GM21381 (cell line): ENCODE measurements at regions not wholly inside any gene's neighbourhood (a gene's known extent, or its start where the extent isn't known, plus 50 kb on each side); places are given as distances from the start of the nearest gene placed in this dataset.

Source experiments
- ATAC-seq: cut with Tn5 transposase; IDR thresholded peaks from one replicate; pipeline ENCODE4 v1.9.1; 2021; ENCODE audit warnings: mild to moderate bottlenecking, moderate library complexity; ENCODE audit not compliant: unreplicated experiment

DNA sequence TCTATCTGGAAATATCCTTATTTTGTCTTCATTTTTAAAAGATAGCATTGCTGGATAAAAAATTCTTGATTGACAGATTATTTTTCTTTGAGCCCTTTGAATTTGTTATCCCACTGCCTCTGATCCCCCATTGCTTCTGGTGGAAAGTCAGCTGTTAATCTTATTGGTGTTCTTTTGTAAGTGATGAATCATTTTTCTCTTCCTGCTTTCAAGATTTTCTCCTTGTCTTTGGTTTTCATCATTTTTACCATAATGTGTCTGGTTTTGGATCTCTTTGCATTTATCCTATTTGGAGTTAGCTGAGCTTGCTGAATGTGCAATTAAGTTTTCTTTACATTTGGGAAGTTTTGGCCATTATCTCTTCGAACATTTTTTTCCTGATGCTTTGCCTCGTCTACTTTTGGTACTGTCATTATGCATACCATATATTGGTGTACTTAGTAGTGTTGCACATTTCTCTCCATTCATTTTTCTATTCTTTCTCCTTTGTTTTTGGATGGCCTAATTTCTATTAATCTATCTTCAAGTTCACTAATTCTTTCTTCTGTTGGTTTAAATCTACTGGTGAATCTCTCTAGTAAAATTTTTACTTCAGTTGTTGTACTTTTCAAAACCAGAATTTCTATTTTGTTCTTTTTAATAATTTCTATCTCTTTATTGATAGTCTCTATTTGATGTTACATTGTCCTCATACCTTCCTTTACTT lies 440.0 kb upstream of the PROK2 start:
- ATAC-seq: no peak

DNA sequence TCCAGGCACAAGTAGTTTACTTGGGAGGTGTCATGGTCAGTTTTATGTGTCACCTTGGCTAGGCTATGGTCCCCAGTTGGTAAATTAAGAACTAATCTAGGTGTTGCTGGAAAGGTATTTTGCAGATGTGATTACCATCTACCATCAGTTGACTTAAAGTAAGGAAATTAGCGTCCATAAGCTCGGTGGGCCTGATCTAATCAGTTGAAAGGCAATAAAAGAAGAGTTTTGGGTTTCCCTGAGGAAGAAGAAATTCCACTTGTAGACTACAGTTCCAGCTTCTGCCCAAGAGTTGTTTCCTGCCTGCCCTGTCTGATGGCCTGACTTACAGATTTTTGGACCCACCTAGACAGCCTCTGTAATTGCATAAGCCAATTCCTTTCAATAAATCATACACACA lies 438.7 kb upstream of the PROK2 start:
- no peak for ATAC-seq

DNA sequence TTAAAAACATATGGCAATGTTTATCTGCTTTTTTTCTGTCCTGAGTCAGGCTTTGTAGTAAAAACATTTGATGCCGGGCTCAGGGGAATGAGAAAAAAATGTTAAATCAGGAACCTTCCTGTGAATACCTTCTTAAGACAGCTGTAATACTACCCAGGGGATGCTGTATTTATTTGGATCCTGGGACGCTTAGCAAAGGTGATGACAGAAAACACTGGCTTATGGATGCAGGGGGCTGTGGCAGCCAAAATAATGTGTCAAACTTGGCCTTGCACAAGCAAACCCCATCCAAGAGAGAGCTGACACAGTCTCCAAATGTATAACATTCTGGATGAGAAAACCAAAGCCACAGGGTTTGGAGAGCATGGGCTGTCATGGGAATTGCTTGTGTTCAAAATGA lies 438.2 kb upstream of the PROK2 start:
- no peak for ATAC-seq

DNA sequence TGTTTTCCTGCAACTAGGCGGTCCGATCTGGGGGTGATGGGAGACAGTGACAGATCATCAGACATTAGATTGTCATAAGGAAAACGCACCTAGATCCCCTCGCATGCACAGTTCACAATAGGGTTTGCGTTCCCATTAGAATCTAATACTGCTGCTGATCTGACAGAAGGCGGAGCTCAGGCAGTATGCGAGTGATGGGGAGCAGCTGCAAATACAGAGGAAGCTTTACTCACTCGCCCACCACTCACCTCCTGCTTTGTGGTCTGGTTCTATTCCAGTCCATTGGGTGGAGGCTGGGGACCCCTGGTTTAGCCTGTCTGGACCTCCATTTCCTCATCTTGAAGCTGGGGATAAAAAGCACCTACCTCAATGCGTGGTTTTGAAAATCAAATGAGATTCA lies 437.5 kb upstream of the PROK2 start:
- no peak for ATAC-seq

DNA sequence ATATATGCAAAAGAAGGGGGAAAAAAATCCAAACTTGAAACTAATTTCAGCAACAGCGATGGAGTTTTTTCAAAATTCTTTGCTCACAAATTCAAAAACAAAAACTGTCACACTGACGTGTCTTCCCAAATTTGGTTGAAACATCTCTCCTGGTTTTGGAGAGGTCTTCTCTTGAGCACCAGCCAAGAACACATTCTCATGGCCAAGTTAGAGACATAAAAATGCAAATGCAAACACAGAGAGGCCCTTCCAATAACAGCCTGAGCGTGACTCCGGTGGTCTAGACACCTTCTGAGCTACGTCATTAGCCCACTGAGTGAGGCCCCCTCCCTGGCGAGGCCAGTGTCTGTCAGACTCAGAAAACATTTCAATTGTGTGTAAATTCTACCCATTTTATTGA lies 436.0 kb upstream of the PROK2 start:
- no peak for ATAC-seq

DNA sequence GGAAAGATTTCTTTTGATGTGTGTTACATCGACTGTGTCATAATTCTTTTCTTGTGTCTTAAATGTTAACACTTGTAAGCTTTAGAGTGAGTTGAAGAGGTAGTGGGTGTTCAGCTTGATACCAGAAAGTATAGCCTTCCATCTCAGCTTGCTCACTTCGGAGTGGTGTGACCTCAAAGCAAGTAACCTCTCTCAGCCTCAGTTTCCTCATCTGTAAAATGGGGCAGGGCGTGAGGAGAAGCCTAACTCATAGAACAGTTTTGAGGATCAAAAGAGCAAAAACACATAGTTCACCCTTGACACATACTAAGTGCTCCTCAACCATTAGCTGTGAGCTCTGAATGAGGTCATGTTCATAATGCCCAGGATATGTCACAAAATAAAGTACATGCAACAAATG lies 434.8 kb upstream of the PROK2 start:
- no peak for ATAC-seq

DNA sequence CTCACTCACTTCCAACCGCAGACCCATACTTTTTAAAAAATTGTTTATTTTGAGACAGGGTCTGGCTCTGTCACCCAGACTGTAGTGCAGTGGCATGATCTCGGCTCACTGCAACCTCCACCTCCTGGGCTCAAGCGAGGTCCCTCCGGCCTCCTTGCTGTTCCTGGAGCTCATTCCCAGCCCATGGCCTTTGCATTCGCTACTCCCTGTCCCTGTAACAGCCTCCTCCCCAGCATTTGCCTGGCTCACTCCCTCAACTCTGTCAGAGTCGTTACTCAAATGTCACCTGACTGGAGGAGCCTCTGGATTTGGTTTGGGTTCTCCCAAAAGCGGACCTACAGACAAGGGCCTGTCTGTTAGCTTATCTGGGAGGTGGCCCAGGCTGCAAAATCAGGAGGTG lies 432.6 kb upstream of the PROK2 start:
- ATAC-seq: no peak

DNA sequence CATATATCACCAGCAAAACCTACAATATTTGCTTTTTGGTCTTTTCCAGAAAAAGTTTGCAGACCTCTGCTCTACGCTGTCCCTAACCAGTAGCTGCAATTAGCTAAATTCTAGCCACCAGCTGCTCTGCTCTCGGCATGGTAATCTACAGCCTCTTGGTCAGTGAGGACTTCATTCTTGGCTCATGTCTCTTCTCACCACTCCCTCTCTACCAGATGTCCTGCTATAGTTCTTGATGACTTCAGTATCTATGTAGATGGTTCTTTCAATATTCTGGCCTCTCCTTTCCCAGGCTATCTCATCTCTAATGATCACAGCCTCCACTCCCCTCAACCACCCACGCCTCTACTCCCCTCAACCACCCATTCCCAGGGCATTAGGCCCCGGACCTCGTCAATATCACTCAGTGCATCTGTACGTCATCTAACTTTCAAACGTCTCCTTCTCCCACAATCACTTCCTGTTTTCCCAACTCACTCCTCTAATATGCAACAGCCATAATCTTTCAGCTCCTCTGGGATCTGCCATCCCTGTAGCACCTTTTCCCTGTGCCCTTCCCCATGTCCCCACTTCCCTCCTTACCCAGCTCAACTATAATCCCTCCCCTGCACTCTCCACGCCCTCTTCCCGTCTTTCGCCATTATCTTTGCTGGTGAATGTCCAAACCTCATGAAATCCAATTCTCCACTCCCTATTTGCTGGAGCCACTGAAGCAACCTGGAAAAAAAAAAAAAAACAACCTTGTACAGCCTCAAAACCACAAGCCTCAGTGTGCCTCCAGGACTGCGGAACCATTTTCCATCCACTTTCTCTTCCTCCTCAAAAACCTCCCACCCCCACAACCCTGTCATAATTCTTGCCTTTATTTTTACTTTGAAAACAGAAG lies 429.4 kb upstream of the PROK2 start:
- ATAC-seq: no peak

DNA sequence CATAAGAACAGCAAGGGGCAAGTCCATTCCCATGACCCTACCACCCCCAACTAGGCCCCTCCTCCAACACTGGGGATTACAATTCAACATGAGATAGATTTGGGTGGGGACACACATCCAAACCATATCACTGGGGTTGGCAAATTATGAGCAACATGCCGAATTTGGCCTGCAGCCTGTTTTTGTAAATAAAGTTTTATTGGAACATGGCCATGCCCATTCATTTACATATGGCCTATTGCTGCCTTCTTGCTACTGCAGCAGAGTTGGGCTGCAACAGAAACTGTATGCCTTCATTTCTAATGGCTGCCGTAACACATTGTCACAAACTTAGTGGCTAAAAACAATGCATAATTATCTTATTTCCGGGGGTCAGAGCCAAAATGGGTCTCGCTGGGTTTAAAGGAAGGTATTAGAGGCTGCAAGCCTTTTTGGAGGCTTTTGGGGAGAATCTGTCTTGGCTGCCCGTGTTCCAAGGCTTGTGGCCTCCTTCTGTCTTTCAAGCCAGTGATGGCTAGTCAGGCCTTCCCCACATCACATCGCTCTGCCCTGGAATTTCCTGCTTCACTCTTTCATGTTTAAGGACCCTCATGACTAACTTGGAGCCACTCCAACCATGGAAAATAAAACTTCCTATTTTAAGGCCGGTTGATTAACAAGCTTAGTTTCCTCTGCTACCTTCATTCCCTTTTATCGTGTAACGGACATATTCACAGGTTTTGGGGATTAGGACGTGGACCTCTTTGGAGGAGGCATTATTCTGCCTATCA lies 428.5 kb upstream of the PROK2 start:
- ATAC-seq: no peak

DNA sequence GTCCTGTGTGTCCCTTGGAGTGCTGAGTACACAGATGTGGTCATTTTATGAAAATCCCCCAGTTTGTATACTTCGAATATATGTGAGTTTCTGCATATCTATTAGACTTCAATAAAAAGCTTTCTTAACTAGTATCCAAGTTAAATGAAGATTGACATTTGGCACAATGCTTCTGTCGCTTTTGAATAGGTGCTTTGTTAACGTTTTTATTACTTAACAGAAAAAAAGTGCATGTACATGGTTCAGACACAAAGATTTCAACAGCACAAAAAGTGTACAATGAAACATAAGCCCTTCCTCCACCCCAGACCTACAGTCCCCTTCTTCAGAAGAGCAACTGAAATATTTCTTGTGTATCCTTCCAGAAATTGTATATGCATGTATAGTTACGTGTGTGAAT lies 427.4 kb upstream of the PROK2 start:
- no peak for ATAC-seq

DNA sequence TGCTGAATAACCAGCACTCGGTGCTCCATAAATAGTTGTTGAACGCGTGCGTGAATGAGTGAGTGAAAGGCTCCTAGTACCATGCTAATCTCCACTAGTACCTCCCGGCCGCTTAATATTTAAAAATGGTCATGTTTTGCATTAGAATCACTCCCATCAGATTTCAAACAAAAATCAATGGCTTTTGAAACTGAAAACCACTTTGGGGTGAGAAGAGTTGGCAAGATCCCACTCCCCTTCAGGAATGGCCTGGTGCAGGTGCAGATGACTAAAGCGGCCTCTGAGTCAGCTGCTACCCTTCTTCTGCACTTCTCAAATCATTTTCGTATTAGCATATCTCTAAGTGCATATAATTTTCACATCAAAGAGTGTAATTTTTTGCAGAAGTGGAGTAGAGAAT lies 425.3 kb upstream of the PROK2 start:
- ATAC-seq: no peak

DNA sequence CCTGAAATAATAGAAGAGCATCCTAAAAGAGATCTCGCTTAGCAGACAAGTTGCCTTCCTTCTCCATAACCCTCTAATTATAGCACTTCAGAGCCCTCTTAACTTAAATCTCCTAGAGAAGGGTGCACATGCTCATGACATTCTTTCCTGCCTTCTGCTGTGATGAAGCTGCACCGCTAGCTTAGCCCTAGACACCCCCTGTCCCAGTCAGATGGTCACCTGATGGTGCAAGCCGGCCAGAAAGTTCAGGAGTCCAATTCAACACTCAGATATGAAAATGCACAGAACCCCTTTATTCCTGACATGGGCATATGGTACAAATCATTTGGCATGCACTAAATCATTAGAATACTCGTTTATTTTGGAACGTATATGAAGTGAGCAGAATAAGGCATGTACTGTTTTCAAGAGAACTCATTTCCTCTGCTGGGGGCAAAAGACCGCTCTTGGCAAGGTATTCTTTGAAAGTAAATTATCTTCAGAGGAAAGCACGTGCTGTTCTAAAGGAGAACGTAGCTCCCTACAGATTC lies 420.4 kb upstream of the PROK2 start:
- ATAC-seq: no peak

DNA sequence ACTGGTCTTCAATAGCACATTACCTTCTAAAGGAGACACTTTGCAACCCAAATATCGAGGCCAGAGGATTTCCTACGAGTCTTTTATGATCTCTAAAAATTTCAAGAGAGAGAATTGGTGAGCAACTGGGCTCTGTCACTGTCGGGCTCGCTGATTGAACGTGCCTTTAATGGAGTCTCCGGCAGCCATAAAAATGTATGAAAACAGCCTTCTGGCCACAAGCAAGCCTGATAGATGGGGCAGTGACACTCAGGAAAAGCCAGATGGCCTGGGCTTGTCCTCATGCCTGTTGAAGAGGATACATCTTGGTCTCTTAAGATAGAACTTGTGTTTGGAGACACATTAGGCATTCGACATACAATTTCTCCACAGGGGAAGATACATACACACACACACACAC lies 419.5 kb upstream of the PROK2 start:
- ATAC-seq: no peak

DNA sequence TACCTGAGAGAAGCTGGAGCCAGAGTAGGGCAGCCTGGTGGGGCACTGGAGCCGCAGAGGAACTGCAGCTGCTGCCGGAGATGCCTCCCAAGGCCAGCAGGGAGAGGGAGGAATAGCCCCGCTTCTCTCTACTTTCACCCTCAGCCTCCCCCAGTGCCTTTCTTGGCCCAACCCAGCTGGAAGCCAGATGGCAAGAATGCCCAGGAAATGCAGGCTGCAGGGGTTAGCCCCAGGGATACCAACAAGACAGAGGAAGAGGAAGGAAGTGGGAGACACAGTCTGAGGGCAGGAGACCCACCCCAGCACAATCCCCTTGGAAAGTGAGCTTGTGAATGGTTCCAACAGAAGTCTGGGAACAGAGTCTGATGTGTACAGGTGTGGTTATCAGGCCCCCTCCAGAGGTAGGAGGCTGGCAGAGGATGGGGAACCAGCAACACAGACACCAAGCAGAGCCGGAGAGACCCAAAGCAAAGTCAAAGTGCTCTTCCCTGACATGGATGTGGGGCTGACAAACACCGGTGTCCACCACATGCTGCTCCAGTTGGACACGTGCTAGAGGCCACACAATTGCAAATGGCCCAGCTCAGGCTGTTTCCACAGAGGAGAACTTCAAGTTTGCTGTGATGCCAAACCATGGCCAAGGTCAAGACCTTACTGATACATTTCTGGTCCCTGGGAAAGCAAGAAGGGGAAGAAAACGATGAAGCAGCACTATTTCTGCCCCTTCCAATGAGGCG lies 418.8 kb upstream of the PROK2 start:
- ATAC-seq: no peak

DNA sequence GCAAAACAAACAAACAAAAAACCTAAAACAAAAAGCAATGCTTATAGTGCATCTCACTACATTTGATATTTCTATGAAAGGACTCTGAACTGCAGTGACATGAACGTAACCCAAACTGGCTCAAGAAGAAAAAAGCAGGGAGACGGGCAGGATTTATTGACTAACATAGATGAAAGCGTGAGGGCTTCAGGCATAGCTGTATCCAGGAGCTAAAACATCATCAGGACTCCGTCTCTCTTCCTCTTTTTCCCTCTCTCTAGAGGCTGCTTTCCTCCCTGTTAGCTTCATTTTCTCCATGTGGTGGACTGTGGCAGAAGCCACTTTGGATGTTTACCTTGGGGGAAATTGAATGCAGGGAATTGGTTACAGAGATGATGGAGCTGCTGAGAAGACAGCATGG lies 418.2 kb upstream of the PROK2 start:
- no peak for ATAC-seq

DNA sequence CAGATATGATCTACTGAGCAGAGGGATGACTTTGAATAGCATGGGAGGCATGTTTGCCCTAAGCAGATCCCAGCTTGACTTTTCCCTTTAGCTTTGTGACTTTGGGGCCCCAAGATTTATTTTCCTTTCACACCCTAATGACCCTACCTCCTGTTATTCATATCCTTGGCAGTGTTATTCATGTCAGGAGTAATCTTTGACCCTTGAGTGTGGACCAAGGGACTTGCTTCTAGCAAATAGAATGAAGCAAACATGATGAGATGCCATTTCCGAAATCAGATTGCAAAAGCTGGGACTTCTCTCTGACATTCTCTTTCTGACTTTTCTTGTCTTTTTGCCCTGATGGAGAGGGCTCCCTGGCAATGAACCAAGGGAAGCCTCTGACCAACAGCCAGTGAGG lies 415.4 kb upstream of the PROK2 start:
- no peak for ATAC-seq

DNA sequence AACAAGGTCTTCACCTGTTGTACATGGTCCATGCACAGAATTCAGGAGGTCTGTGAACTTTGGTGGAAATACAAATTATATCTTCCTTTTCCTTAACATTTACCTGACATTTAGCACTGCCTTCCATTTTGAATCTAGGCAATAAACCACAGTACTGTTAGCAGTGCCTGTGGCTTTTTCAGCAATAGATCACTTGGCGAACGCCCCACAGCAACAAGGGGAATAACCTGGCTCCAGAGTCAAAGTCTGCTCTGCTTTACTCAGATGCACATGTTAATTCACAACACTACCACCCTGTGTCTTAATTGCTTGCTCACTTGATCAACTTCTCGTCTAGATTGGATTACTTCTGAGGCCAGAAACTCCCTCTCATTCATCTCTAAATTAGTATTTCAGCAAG lies 414.6 kb upstream of the PROK2 start:
- no peak for ATAC-seq

DNA sequence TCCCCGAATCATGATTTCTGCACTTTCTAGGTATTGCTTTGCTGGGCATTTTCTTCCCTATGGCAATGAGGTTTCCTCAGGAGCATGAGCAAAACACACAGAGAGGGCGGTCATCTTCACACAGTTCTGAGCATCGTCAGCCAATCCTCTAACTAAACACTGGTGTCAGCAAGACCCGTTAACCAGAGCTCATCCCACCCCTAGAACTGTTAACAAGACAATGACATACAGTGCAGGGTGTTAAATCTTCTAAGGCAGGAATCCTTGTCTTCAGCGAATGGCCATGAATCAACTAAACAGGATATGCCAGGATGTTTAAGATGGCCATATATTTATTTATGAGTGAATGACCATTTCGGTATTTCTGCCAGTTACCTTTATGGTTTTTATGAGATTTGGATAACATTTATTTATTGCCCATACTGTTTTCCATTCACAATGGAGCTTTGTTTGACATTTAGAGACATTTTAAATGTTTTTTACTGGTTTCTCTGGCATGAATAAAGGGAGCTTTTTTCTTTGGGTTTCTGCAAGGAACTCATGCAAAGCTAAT lies 411.5 kb upstream of the PROK2 start:
- no peak for ATAC-seq

DNA sequence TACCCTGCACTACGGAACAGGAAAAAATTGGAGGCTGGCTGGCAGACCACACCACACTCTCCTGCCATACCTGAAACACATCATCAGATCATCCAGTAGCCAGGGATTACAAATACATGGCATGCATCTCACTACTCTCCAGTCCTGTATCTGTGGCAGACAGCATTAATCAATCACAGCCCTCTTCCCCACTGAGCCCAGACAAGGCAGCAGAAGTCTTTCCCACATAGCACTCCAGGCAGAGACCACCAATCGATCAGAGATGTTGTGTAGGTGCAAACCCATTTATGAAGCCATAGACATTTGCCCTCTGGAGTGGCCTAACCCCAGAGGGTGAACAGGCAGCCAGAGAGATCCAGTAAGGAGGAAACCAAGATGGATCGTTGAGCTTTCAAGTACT lies 410.9 kb upstream of the PROK2 start:
- no peak for ATAC-seq

DNA sequence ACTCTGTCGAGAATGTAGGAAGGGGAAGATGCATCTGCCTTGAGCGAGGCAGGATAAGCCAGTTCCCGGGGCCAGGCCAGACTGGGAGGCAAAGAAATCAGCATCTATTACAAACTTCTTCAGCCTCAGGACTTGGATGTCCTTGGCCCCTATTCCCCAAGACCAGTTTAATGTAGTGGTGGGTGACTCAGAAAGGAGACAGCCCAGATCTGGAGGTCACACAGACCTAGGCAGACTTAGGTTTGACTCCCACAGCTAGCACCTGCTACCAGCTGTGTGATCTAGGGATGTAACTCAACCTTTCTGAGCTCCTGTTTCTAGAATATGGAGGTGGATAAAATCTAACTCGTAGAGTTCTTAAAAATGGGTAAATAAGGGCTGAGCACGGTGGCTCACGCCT lies 409.5 kb upstream of the PROK2 start:
- no peak for ATAC-seq
